Natural killer cell treated with Interleukin-12 subunit alpha and Interleukin-12 subunit beta and Interleukin-15 and Interleukin-18, amount 100 ng/mL, for 72 hours (primary cell): ENCODE measurements at regions not wholly inside any gene's neighbourhood (a gene's known extent, or its start where the extent isn't known, plus 50 kb on each side); places are given as distances from the start of the nearest gene placed in this dataset.
"Not testable (repeated sequence)": the region's sequence is repeated elsewhere in the genome, so short reads cannot be mapped to it uniquely, and the experiment has no call there.

Experiments
- ATAC-seq, 2 donors: fragments of 150-1000 bp; cut with Tn5 transposase in 1 of 2; sonication (Bioruptor Pico), chemical (Tn5 transposase) in 1 of 2; 2 replicates each; pipeline ENCODE4 v1.10.0; 2021
- DNase-seq: peaks from one replicate; pipeline ENCODE4 v3.0.0; 2022; ENCODE audit warnings: low spot score
- H3K27ac Mint-ChIP-seq, 2 donors: 1 replicate in 1 of 2; 2 replicates in 1 of 2; pipeline ENCODE4 v1.8.0; 2022; ENCODE audit warnings: mixed read lengths in 2 of 2, mild to moderate bottlenecking in 1 of 2, moderate library complexity in 1 of 2
- H3K27me3 Mint-ChIP-seq, 2 donors: 1 replicate in 1 of 2; 2 replicates in 1 of 2; pipeline ENCODE4 v1.8.0; 2022; ENCODE audit warnings: mixed read lengths in 2 of 2
- H3K36me3 Mint-ChIP-seq: one replicate; pipeline ENCODE4 v1.8.0; 2022; ENCODE audit warnings: mixed read lengths
- H3K4me1 Mint-ChIP-seq, 2 donors: 1 replicate in 1 of 2; 2 replicates in 1 of 2; pipeline ENCODE4 v1.8.0; 2022; ENCODE audit warnings: low read depth in 2 of 2, mixed read lengths in 2 of 2, mild to moderate bottlenecking in 1 of 2
- H3K4me3 Mint-ChIP-seq: one replicate; pipeline ENCODE4 v1.8.0; 2022; ENCODE audit warnings: mixed read lengths
- H3K9me3 Mint-ChIP-seq: 2 replicates; pipeline ENCODE4 v1.8.0; 2022; ENCODE audit warnings: mixed read lengths

DNA sequence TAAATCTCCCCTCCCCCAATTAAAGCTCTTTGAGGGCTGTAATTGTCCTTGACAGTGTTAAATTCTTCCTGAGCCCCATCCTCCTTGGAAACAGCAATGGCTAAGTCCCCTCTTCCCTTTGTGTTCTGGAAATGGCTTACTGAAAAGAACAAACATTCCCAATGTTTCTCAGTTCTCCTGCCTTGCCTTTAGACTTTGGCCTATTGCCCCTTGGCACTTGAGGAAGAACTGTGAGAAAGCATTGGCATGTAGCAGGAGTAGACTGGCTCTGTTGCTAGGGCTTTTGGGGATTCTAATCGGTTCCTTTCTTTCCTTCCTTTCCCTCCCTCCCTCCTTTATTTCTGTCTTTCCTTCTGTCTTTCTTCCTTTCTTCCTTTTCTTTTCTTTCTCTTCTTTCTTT lies 463.3 kb upstream of the PODXL start:
- Mint-ChIP-seq H3K9me3 (peaks cover 3% of the 10 kb centered on the region), H3K4me3 (no peak overlapping the region), H3K4me1 (no peaks in the 10 kb centered on the region), H3K36me3 (no peaks in the 10 kb centered on the region), H3K27me3 (peaks cover 3 to 19% of the 10 kb centered on the region in 2 donors), H3K27ac (no peak overlapping the region)
- ATAC-seq (no peak), DNase-seq (no peak)

DNA sequence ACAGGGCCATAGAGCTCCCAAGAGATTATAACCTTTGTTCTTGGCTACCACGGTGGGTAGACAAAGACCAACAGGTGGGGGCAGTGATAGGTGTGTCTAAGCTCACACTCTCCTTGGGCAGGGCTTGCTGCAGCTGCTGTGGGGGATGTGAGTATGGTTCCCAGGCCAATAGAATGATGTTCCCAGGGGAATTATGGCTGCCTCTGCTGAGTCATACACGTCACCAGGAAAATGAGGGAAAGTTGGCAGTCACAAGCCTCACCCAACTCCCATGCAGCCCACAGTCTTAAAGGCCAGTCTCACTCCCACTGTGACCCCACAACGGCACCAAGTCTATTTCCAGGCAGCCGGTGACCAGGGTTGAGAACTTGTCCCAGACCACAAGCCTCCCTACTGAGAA lies 453.4 kb upstream of the PODXL start:
- Mint-ChIP-seq H3K27ac (no peak overlapping the region), H3K4me1 (no peaks in the 10 kb centered on the region), H3K27me3 (peaks cover 8 to 12% of the 10 kb centered on the region in 2 donors), H3K4me3 (no peak overlapping the region), H3K9me3 (peaks cover 2% of the 10 kb centered on the region), H3K36me3 (peaks cover 5% of the 10 kb centered on the region)
- DNase-seq (no peak), ATAC-seq (no peak)

- H3K4me1 Mint-ChIP-seq = no peaks in the 10 kb centered on the region
- ATAC-seq = no peak
- no peak for DNase-seq
- no peak overlapping the region for H3K4me3 Mint-ChIP-seq
- no peak overlapping the region for H3K27ac Mint-ChIP-seq
- peaks cover 0 to 3% of the 10 kb centered on the region in 2 donors for H3K27me3 Mint-ChIP-seq
- H3K36me3 Mint-ChIP-seq = peaks cover 5% of the 10 kb centered on the region
- no peaks in the 10 kb centered on the region for H3K9me3 Mint-ChIP-seq
Measured at GRCh38 chr7:132004529-132004928, 448.1 kb upstream of the PODXL start.

DNA sequence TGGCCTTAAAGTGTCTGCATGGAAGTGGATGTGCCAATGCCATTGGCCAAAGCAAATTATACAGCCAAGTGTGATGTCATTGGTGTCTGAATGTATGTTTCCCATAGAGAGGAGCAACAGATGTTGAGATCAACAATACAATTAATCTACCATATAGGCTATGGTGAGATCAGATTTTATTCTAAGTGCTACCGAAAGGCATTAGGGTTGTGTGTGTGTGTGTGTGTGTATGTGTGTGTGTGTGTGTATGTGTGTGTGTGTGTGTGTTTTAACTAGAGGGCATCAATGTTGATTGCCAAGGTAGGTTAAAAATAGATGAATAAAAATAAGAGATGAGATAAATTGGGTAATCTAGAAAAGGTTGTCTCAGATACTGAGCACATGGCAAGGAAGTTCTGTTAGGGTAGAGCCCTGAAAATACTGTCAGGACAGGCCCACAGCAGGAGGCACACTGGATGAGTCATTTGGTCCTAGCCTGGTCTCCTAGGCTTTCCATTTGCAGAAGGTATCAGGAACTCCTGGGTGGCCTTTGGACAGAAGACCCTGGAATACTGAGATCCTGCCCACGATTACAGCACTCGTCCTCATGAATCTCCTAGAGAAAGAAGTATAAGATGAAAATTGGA lies 446.0 kb upstream of the PODXL start:
- DNase-seq (no peak), ATAC-seq (no peak)
- Mint-ChIP-seq H3K9me3 (no peaks in the 10 kb centered on the region), H3K27ac (no peak overlapping the region), H3K4me3 (no peak overlapping the region), H3K27me3 (no peaks in the 10 kb centered on the region), H3K36me3 (no peaks in the 10 kb centered on the region), H3K4me1 (no peaks in the 10 kb centered on the region)

- H3K4me3 Mint-ChIP-seq = no peak overlapping the region
- H3K27me3 Mint-ChIP-seq = no peaks in the 10 kb centered on the region
- no peaks in the 10 kb centered on the region for H3K9me3 Mint-ChIP-seq
- DNase-seq (no peak), ATAC-seq (no peak)
- H3K27ac Mint-ChIP-seq = no peak overlapping the region
- H3K36me3 Mint-ChIP-seq = no peaks in the 10 kb centered on the region
- no peaks in the 10 kb centered on the region for H3K4me1 Mint-ChIP-seq
Measured at GRCh38 chr7:132001146-132001545, 444.7 kb upstream of the PODXL start.

GRCh38 chr7:131999193-131999592 lies 442.8 kb upstream of the PODXL start:
- Mint-ChIP-seq H3K9me3 (no peaks in the 10 kb centered on the region), H3K4me1 (no peaks in the 10 kb centered on the region), H3K36me3 (no peaks in the 10 kb centered on the region), H3K27me3 (no peaks in the 10 kb centered on the region), H3K27ac (no peak overlapping the region), H3K4me3 (no peak overlapping the region)
- no peak for DNase-seq
- ATAC-seq = no peak

- no peak for ATAC-seq
- peaks cover 0 to 6% of the 10 kb centered on the region in 2 donors for H3K27me3 Mint-ChIP-seq
- no peaks in the 10 kb centered on the region for H3K36me3 Mint-ChIP-seq
- H3K4me1 Mint-ChIP-seq = no peaks in the 10 kb centered on the region
- H3K27ac Mint-ChIP-seq = no peak overlapping the region
- no peak for DNase-seq
- H3K9me3 Mint-ChIP-seq = peaks cover 6% of the 10 kb centered on the region
- H3K4me3 Mint-ChIP-seq = no peak overlapping the region
Measured at GRCh38 chr7:131995324-131995723, 438.9 kb upstream of the PODXL start.

DNA sequence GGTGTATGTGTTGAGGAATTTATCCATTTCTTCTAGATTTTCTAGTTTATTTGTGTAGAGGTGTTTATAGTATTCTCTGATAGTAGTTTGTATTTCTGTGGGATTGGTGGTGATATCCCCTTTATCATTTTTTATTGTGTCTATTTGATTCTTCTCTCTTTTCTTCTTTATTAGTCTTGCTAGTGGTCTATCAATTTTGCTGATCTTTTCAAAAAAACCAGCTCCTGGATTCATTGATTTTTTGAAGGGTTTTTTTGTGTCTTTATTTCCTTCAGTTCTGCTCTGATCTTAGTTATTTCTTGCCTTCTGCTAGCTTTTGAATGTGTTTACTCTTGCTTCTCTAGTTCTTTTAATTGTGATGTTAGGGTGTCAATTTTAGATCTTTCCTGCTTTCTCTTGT lies 424.6 kb upstream of the PODXL start:
- not testable (repeated sequence) for H3K4me1 Mint-ChIP-seq, H3K27ac Mint-ChIP-seq, ATAC-seq, H3K9me3 Mint-ChIP-seq, H3K36me3 Mint-ChIP-seq, DNase-seq, H3K4me3 Mint-ChIP-seq
- peaks cover 10 to 20% of the 10 kb centered on the region in 2 donors for H3K27me3 Mint-ChIP-seq

DNA sequence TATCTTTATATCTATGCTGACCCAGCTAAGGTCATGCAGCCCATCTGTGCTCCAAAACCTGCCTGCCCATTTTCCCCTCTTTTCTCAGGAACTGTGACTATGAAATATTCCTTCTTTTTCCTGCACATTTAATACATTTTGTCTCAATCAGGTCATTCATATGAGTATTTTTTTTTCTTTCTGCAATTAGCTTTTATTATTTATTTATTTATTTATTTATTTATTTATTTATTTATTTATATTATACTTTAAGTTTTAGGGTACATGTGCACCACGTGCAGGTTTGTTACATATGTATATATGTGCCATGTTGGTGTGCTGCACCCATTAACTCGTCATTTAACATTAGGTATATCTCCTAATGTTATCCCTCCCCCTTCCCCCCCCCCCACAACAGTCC lies 421.7 kb upstream of the PODXL start:
- H3K27me3 Mint-ChIP-seq = peaks cover 10 to 20% of the 10 kb centered on the region in 2 donors
- H3K9me3 Mint-ChIP-seq, H3K36me3 Mint-ChIP-seq, H3K4me1 Mint-ChIP-seq, H3K4me3 Mint-ChIP-seq, H3K27ac Mint-ChIP-seq, DNase-seq, ATAC-seq: not testable (repeated sequence)

DNA sequence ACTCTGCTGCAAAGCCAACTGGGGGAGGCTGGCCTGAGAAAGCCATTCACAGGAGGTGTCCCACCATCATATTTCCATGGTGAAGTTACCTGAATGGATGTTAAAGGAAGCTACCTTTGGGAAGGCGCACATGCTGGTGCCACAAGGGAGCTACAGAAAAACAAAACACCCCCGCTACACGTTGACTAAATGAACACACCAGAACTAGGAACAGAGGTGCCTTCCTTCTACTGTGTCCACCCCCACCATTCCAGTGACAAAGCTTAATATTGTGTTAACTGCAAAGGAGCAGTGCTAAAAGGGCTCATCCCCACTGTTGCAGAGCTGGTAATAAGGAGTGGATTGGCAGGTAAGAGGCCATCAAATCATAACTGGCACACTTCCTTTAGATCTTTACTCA lies 420.0 kb upstream of the PODXL start:
- DNase-seq (no peak), ATAC-seq (no peak)
- H3K4me1 Mint-ChIP-seq = no peaks in the 10 kb centered on the region
- H3K27me3 Mint-ChIP-seq = peaks cover 4 to 13% of the 10 kb centered on the region in 2 donors
- no peaks in the 10 kb centered on the region for H3K36me3 Mint-ChIP-seq
- H3K9me3 Mint-ChIP-seq = peaks cover 3% of the 10 kb centered on the region
- H3K27ac Mint-ChIP-seq = no peak overlapping the region
- no peak overlapping the region for H3K4me3 Mint-ChIP-seq

DNA sequence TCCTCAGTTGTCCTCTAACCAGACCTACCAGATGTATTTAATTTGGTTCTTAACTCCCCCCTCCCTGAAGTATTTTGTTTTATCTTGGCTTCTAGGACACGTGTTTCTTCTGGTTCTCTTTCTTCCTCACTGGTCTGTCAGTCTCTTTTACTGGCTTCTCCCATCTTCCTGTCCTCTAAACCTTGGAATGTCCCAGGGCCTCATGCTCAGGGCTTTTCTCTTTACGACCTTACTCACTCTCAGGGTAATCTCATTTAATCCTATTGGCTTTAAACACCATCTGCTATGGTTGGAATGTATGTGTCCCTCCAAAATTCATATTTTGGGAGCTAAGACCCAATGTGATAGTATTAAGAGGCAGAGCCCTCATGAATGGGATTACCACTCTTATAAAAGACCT lies 418.2 kb upstream of the PODXL start:
- no peaks in the 10 kb centered on the region for H3K4me1 Mint-ChIP-seq
- no peak for ATAC-seq
- peaks cover 3% of the 10 kb centered on the region for H3K9me3 Mint-ChIP-seq
- H3K4me3 Mint-ChIP-seq = no peak overlapping the region
- H3K36me3 Mint-ChIP-seq = no peaks in the 10 kb centered on the region
- no peak for DNase-seq
- no peak overlapping the region for H3K27ac Mint-ChIP-seq
- peaks cover 4 to 9% of the 10 kb centered on the region in 2 donors for H3K27me3 Mint-ChIP-seq

DNA sequence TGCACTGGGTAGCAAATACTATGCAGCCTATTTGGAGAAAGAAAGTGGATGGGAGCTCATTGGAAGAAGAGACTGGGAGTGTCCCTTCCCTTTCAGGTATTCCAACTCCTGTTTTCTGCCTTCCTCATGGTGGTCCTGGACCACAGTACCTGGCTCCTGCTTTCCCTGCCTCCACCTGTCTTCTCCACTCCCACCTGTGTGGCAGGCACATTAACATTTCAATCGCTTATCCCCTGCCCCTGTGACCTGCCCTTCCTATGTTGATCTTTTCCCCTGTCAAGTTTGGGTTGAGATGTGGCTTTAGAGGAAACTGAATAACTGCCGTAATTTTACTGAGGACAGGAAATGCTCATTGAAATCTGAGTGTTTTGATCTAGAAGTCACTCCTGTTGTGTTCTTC lies 415.8 kb upstream of the PODXL start:
- Mint-ChIP-seq H3K27me3 (peaks cover 0 to 10% of the 10 kb centered on the region in 2 donors), H3K4me1 (no peaks in the 10 kb centered on the region), H3K4me3 (no peak overlapping the region), H3K27ac (no peak overlapping the region), H3K36me3 (no peaks in the 10 kb centered on the region), H3K9me3 (no peaks in the 10 kb centered on the region)
- DNase-seq = no peak
- ATAC-seq = no peak

- H3K27me3 Mint-ChIP-seq = peaks cover 2 to 11% of the 10 kb centered on the region in 2 donors
- ATAC-seq (no peak), DNase-seq (no peak)
- no peak overlapping the region for H3K27ac Mint-ChIP-seq
- H3K4me3 Mint-ChIP-seq = no peak overlapping the region
- no peaks in the 10 kb centered on the region for H3K4me1 Mint-ChIP-seq
- H3K36me3 Mint-ChIP-seq = no peaks in the 10 kb centered on the region
- H3K9me3 Mint-ChIP-seq = no peaks in the 10 kb centered on the region
Measured at GRCh38 chr7:131970602-131971001, 414.2 kb upstream of the PODXL start.

GRCh38 chr7:131969560-131969959 lies 413.1 kb upstream of the PODXL start:
- no peak for DNase-seq
- Mint-ChIP-seq H3K4me1 (no peaks in the 10 kb centered on the region), H3K9me3 (no peaks in the 10 kb centered on the region), H3K4me3 (no peak overlapping the region), H3K27ac (no peak overlapping the region), H3K27me3 (peaks cover 2 to 13% of the 10 kb centered on the region in 2 donors), H3K36me3 (no peaks in the 10 kb centered on the region)
- no peak for ATAC-seq

DNA sequence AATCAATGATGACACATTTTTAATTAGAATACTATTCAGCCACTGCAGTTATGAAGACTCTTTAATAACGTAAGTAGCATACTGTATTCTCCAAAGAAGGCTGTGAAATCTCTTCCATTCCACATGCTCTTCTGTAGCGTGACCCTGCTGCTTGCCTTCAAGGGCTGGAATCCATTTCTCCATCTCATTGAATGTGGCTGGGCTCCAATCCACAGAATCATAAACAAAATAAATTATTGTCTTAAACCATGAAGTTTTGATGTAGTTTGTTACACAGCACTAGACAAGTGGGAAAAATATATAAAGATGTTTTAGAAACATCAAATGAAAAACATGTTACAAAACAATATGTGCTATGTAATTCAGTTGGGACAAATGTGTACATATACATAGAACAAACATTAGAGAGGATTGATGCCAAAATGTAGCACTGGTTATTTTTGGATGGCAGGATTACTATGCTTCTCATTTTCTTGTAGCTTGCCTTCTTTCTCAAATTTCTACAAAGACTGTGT lies 410.8 kb upstream of the PODXL start:
- H3K9me3 Mint-ChIP-seq = no peaks in the 10 kb centered on the region
- no peak overlapping the region for H3K27ac Mint-ChIP-seq
- H3K36me3 Mint-ChIP-seq = no peaks in the 10 kb centered on the region
- DNase-seq (no peak), ATAC-seq (no peak)
- no peaks in the 10 kb centered on the region for H3K4me1 Mint-ChIP-seq
- H3K4me3 Mint-ChIP-seq = no peak overlapping the region
- peaks cover 5 to 17% of the 10 kb centered on the region in 2 donors for H3K27me3 Mint-ChIP-seq
